ENCODE measurements at regions not wholly inside any gene's neighbourhood (a gene's known extent, or its start where the extent isn't known, plus 50 kb on each side); places are given as distances from the start of the nearest gene placed in this dataset. TPM values are rescaled to one million over a fixed set of nuclear protein-coding genes. Genes with fewer than 3 reads are reported as not detected.

GRCh38 chr3:86126552-86126951 is 864.4 kb downstream of the VGLL3 start:
- Histone ChIP-seq H3K9me3 (ENCODE audit: control extremely low read depth in 1 of 3, control insufficient read depth in 2 of 3, insufficient read depth in 1 of 3, low read length in 2 of 3) (no peaks in the 10 kb centered on the region), H3K4me3 (ENCODE audit: control extremely low read depth in 1 of 5, extremely low read depth in 1 of 5, insufficient read depth in 1 of 5, low read depth in 2 of 5, low read length in 4 of 5) (no peak overlapping the region), H3K9ac (ENCODE audit: low read length) (no peak overlapping the region), H3K27ac (ENCODE audit: low read length in 2 of 2) (no peak overlapping the region), H4K20me1 (ENCODE audit: control insufficient read depth, insufficient read depth, low read length, poor library complexity, severe bottlenecking) (no peaks in the 10 kb centered on the region), H3K4me1 (ENCODE audit: control insufficient read depth in 2 of 2, insufficient read depth in 2 of 2, low read length in 2 of 2) (no peaks in the 10 kb centered on the region), H3K4me2 (replicated peaks; ENCODE audit: low read depth, low read length, poor library complexity, severe bottlenecking) (no peak overlapping the region), H2AFZ (ENCODE audit: insufficient read depth, low read depth, low read length, poor library complexity, severe bottlenecking) (no peak overlapping the region), H3K36me3 (replicated peaks in 1 of 2; ENCODE audit: control extremely low read depth in 1 of 2, control insufficient read depth in 1 of 2, extremely low read depth in 1 of 2, insufficient read depth in 2 of 2, low read length in 1 of 2) (no peaks in the 10 kb centered on the region), H3K27me3 (replicated peaks in 1 of 4; ENCODE audit: control extremely low read depth in 1 of 4, control insufficient read depth in 3 of 4, insufficient read depth in 4 of 4, low read length in 3 of 4) (no peaks in the 10 kb centered on the region), H3K79me2 (ENCODE audit: control insufficient read depth, insufficient read depth, low read length) (no peaks in the 10 kb centered on the region)
- Mint-ChIP-seq H3K27ac (no peak overlapping the region), H3K9me3 (ENCODE audit: insufficient read depth) (peaks cover 1% of the 10 kb centered on the region), H3K4me3 (no peak overlapping the region), H3K27me3 (no peaks in the 10 kb centered on the region), H3K4me1 (no peaks in the 10 kb centered on the region)
- no peak for TF ChIP-seq EZH2 (IDR thresholded peaks at IDR 0.05; ENCODE audit: borderline replicate concordance, insufficient read depth, low read depth, low read length, poor library complexity, severe bottlenecking)
- TF ChIP-seq CTCF (IDR thresholded peaks at IDR 0.05): no peak
- CTCF ChIA-PET: no interaction called here
- POLR2A ChIA-PET: no interaction called here
- DNase-seq: no peak
- intact Hi-C loops (cut with micrococcal nuclease): no loop called here
- no peak for ATAC-seq (ENCODE audit: low read depth)
- no CpG with 5 or more reads among the region's 5 CpGs for WGBS (ENCODE audit: insufficient coverage)

Small RNA genes lying in the stretch of these regions (small RNA-seq; reads per million reads assigned to genes)
- gene AC108706.1 (ENCODE audit: insufficient read length, low read depth, low replicate concordance) (not detected), gene RNU6-1129P (ENCODE audit: insufficient read length, low read depth, low replicate concordance) (not detected)
